Immature natural killer cell (primary cell): ENCODE measurements at regions not wholly inside any gene's neighbourhood (a gene's known extent, or its start where the extent isn't known, plus 50 kb on each side); places are given as distances from the start of the nearest gene placed in this dataset.

Experiments
- DNase-seq, 3 donors: peaks; one replicate each; pipeline ENCODE4 v3.0.0; 2022; ENCODE audit warnings: mixed read lengths in 1 of 3
- H3K27ac Mint-ChIP-seq, 6 donors: one replicate each; pipeline ENCODE4 v1.8.0; 2020; ENCODE audit warnings: mixed read lengths in 6 of 6, mild to moderate bottlenecking in 5 of 6, inconsistent platforms in 4 of 6, moderate library complexity in 3 of 6
- H3K27me3 Mint-ChIP-seq, 3 donors: one replicate each; pipeline ENCODE4 v1.8.0; 2020 to 2021; ENCODE audit warnings: low read depth in 3 of 3, mild to moderate bottlenecking in 3 of 3, mixed read lengths in 3 of 3, moderate library complexity in 3 of 3, inconsistent platforms in 1 of 3
- H3K36me3 Mint-ChIP-seq, 3 donors: one replicate each; pipeline ENCODE4 v1.8.0; 2020; ENCODE audit warnings: mixed read lengths in 3 of 3, inconsistent platforms in 2 of 3, mild to moderate bottlenecking in 2 of 3
- H3K4me1 Mint-ChIP-seq, 2 donors: one replicate each; pipeline ENCODE4 v1.8.0; 2020; ENCODE audit warnings: inconsistent platforms in 2 of 2, mild to moderate bottlenecking in 2 of 2, mixed read lengths in 2 of 2, moderate library complexity in 1 of 2
- H3K4me3 Mint-ChIP-seq, 5 donors: one replicate each; pipeline ENCODE4 v1.8.0; 2020; ENCODE audit warnings: mild to moderate bottlenecking in 5 of 5, mixed read lengths in 5 of 5, inconsistent platforms in 3 of 5, moderate library complexity in 3 of 5
- H3K9me3 Mint-ChIP-seq, 6 donors: one replicate each; pipeline ENCODE4 v1.8.0; 2020; ENCODE audit warnings: mild to moderate bottlenecking in 6 of 6, mixed read lengths in 6 of 6, inconsistent platforms in 4 of 6, moderate library complexity in 3 of 6

- no peak for DNase-seq
- no peaks in the 10 kb centered on the region for H3K27me3 Mint-ChIP-seq
- peaks cover 0 to 8% of the 10 kb centered on the region in 2 donors for H3K4me1 Mint-ChIP-seq
- H3K4me3 Mint-ChIP-seq, result no peak overlapping the region
- no peak overlapping the region for H3K27ac Mint-ChIP-seq
- H3K9me3 Mint-ChIP-seq, result no peaks in the 10 kb centered on the region
- H3K36me3 Mint-ChIP-seq, result no peaks in the 10 kb centered on the region
These were observed 295.1 kb upstream of the ATP2B1 start for GRCh38 chr12:90003688-90004087.

- Mint-ChIP-seq H3K4me1 (peaks cover 0 to 3% of the 10 kb centered on the region in 2 donors), H3K4me3 (no peak overlapping the region), H3K27ac (no peak overlapping the region), H3K27me3 (peaks cover 0 to 2% (median 0%) of the 10 kb centered on the region in 3 donors), H3K36me3 (no peaks in the 10 kb centered on the region), H3K9me3 (no peaks in the 10 kb centered on the region)
- DNase-seq, result no peak
These were observed 292.1 kb upstream of the ATP2B1 start for GRCh38 chr12:90000721-90001120.

GRCh38 chr12:89999699-90000505, 291.3 kb upstream of the ATP2B1 start:
- H3K27ac Mint-ChIP-seq, result no peak overlapping the region
- no peaks in the 10 kb centered on the region for H3K4me1 Mint-ChIP-seq
- H3K4me3 Mint-ChIP-seq, result no peak overlapping the region
- no peaks in the 10 kb centered on the region for H3K9me3 Mint-ChIP-seq
- H3K27me3 Mint-ChIP-seq, result peaks cover 0 to 2% (median 0%) of the 10 kb centered on the region in 3 donors
- DNase-seq, result no peak
- H3K36me3 Mint-ChIP-seq, result no peaks in the 10 kb centered on the region

GRCh38 chr12:89995870-89996269, 287.2 kb upstream of the ATP2B1 start:
- DNase-seq, result no peak
- Mint-ChIP-seq H3K4me1 (peaks cover 0 to 8% of the 10 kb centered on the region in 2 donors), H3K27me3 (peaks cover 0 to 3% (median 0%) of the 10 kb centered on the region in 3 donors), H3K36me3 (no peaks in the 10 kb centered on the region), H3K4me3 (no peak overlapping the region), H3K9me3 (no peaks in the 10 kb centered on the region), H3K27ac (no peak overlapping the region)

GRCh38 chr12:89994911-89995310, 286.3 kb upstream of the ATP2B1 start:
- H3K9me3 Mint-ChIP-seq, result no peaks in the 10 kb centered on the region
- no peak for DNase-seq
- H3K4me1 Mint-ChIP-seq, result peaks cover 0 to 8% of the 10 kb centered on the region in 2 donors
- H3K4me3 Mint-ChIP-seq, result no peak overlapping the region
- peaks cover 0 to 3% (median 2%) of the 10 kb centered on the region in 3 donors for H3K27me3 Mint-ChIP-seq
- H3K27ac Mint-ChIP-seq, result no peak overlapping the region
- H3K36me3 Mint-ChIP-seq, result no peaks in the 10 kb centered on the region

- H3K27me3 Mint-ChIP-seq, result peaks cover 0 to 3% (median 2%) of the 10 kb centered on the region in 3 donors
- no peak overlapping the region for H3K27ac Mint-ChIP-seq
- no peaks in the 10 kb centered on the region for H3K9me3 Mint-ChIP-seq
- H3K4me1 Mint-ChIP-seq, result peaks cover 0 to 8% of the 10 kb centered on the region in 2 donors
- no peak for DNase-seq
- H3K4me3 Mint-ChIP-seq, result no peak overlapping the region
- no peaks in the 10 kb centered on the region for H3K36me3 Mint-ChIP-seq
These were observed 285.0 kb upstream of the ATP2B1 start for GRCh38 chr12:89993632-89994031.

GRCh38 chr12:89992668-89993451, 284.2 kb upstream of the ATP2B1 start:
- Mint-ChIP-seq H3K9me3 (no peaks in the 10 kb centered on the region), H3K27me3 (peaks cover 0 to 2% (median 2%) of the 10 kb centered on the region in 3 donors), H3K4me1 (peaks cover 0 to 8% of the 10 kb centered on the region in 2 donors), H3K27ac (peak overlapping the region in 1 of 6 donors; percentile 3), H3K4me3 (no peak overlapping the region), H3K36me3 (no peaks in the 10 kb centered on the region)
- DNase-seq, result no peak

- Mint-ChIP-seq H3K9me3 (no peaks in the 10 kb centered on the region), H3K36me3 (no peaks in the 10 kb centered on the region), H3K27me3 (peaks cover 0 to 3% (median 2%) of the 10 kb centered on the region in 3 donors), H3K4me1 (peaks cover 0 to 8% of the 10 kb centered on the region in 2 donors), H3K27ac (no peak overlapping the region), H3K4me3 (no peak overlapping the region)
- no peak for DNase-seq
These were observed 283.4 kb upstream of the ATP2B1 start for GRCh38 chr12:89991807-89992590.

- no peaks in the 10 kb centered on the region for H3K36me3 Mint-ChIP-seq
- no peak overlapping the region for H3K27ac Mint-ChIP-seq
- no peak for DNase-seq
- peaks cover 0 to 3% (median 2%) of the 10 kb centered on the region in 3 donors for H3K27me3 Mint-ChIP-seq
- H3K9me3 Mint-ChIP-seq, result no peaks in the 10 kb centered on the region
- H3K4me1 Mint-ChIP-seq, result peaks cover 0 to 8% of the 10 kb centered on the region in 2 donors
- no peak overlapping the region for H3K4me3 Mint-ChIP-seq
These were observed 279.7 kb upstream of the ATP2B1 start for GRCh38 chr12:89988188-89988915.

- Mint-ChIP-seq H3K27me3 (peaks cover 0 to 2% (median 2%) of the 10 kb centered on the region in 3 donors), H3K36me3 (no peaks in the 10 kb centered on the region), H3K4me3 (no peak overlapping the region), H3K27ac (no peak overlapping the region), H3K9me3 (no peaks in the 10 kb centered on the region), H3K4me1 (no peaks in the 10 kb centered on the region)
- no peak for DNase-seq
These were observed 277.3 kb upstream of the ATP2B1 start for GRCh38 chr12:89985935-89986334.

GRCh38 chr12:89984846-89985245, 276.2 kb upstream of the ATP2B1 start:
- Mint-ChIP-seq H3K27ac (no peak overlapping the region), H3K36me3 (no peaks in the 10 kb centered on the region), H3K4me1 (no peaks in the 10 kb centered on the region), H3K27me3 (peaks cover 0 to 2% (median 0%) of the 10 kb centered on the region in 3 donors), H3K9me3 (no peaks in the 10 kb centered on the region), H3K4me3 (no peak overlapping the region)
- no peak for DNase-seq

- no peak overlapping the region for H3K27ac Mint-ChIP-seq
- DNase-seq, result no peak
- H3K4me3 Mint-ChIP-seq, result no peak overlapping the region
- H3K27me3 Mint-ChIP-seq, result peaks cover 0 to 6% (median 2%) of the 10 kb centered on the region in 3 donors
- no peaks in the 10 kb centered on the region for H3K4me1 Mint-ChIP-seq
- H3K36me3 Mint-ChIP-seq, result no peaks in the 10 kb centered on the region
- H3K9me3 Mint-ChIP-seq, result no peaks in the 10 kb centered on the region
These were observed 275.0 kb upstream of the ATP2B1 start for GRCh38 chr12:89983622-89984021.

- no peaks in the 10 kb centered on the region for H3K36me3 Mint-ChIP-seq
- H3K27ac Mint-ChIP-seq, result no peak overlapping the region
- H3K4me3 Mint-ChIP-seq, result no peak overlapping the region
- H3K27me3 Mint-ChIP-seq, result peaks cover 0 to 7% (median 0%) of the 10 kb centered on the region in 3 donors
- DNase-seq, result no peak
- H3K4me1 Mint-ChIP-seq, result no peaks in the 10 kb centered on the region
- no peaks in the 10 kb centered on the region for H3K9me3 Mint-ChIP-seq
These were observed 271.6 kb upstream of the ATP2B1 start for GRCh38 chr12:89980236-89980635.
